Globus pallidus (tissue), 1 donor: ENCODE measurements at regions not wholly inside any gene's neighbourhood (a gene's known extent, or its start where the extent isn't known, plus 50 kb on each side); places are given as distances from the start of the nearest gene placed in this dataset.

Experiments used
- DNase-seq: peaks from one replicate; pipeline ENCODE4 v3.0.0-alpha.2; 2015; ENCODE audit warnings: low spot score

DNA sequence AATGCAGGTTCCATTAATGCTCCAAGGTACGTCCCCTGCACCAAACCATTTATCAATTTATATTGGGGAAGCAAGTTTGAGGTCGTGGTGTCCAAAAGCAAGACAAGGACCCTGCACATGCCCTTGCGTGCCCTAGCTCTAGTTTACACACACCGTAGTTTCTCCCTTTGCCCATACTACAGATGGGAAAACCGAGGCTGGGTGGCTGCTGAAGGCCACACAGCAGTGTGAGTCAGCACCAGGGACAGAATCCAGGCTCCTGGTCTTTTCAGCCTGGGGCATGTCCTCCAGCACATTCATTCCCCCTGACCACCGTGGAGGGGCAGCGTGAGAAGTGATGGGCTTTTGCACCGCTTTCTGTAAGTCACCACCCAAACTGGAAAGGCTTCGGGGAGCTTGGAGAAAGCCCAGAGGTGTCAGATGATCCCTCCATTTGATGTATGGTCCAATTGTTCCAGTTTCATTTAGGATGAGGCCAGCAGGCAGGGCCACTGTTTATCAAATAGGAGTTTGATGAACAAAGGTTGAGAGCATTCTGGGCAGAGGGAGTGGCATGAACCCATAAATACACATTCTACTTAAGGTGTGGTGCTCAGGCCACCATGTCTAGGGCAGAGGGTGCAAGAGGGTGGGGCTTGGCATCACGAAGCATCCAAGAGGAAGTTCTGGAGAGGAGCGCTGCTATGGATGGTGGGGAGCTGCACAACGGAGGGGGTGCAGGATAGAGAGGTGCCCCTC, 274.1 kb downstream of the HAUS1 start:
- no peak for DNase-seq

DNA sequence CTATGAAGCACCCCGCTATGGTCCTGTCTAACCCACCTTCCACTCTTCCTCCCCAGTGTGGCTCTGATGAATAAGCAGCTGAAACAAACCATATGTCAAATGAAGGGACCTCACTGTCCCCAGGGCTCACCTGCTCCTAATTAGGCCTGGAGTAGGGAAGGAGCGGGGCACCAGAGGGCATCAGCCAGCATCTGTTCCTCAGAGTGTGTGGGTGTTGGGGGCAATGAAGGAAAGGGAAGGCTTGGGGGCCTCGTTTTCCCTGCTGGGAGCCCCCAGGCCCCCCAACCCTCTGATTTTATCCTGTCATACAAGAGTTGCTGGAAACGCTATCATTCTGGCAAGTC, 274.7 kb downstream of the HAUS1 start:
- no peak for DNase-seq

DNA sequence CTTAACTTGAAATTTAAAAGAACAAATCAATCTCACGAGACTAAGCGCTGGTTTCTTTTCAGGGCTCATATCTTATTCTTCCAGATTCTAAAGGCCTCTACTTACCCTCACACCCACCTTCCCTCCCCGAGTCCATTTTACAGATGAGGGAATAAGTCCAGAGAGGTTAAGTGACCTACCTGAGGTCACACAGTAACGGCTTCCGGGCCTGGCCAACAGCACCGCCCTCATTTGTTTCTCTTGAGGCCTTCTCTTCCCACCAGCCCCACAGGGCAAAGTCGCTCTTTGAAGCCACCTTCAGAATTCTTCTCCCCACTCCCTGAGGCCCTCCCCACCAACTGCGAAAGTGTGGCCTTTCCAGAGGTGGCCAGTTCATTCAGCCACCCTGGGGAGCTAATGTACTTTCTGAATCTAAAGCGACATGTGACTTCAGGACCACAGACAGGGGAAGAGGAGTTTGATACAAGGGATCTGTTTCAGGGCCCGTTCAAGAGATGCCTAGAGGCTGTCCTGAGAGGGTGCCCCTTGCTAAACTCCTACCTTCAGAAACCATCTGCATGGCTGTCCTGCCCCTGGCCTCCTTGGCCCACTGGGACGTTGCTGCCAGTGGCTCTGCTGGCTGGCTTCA, 275.3 kb downstream of the HAUS1 start:
- DNase-seq, result no peak

DNA sequence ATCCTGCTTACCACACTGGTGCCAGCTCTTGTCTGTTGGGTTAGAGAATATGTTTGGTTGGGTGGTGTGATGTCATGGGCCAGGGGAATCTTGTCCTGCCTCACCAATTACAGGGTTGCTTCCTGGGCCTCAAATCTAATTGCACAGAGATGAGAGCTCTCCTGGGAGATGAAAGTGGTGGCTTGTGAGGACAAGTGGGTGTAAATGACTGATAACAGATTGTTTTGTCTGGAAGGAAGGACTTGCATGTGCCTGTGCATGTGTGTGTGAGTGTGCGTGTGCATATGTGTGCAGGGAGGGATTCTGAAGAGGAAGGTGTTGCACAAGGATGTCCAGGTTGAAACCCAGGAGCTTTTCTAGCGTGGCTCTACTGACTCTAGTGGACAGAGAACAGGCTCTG, 271.9 kb downstream of the LOXHD1 start:
- no peak for DNase-seq

DNA sequence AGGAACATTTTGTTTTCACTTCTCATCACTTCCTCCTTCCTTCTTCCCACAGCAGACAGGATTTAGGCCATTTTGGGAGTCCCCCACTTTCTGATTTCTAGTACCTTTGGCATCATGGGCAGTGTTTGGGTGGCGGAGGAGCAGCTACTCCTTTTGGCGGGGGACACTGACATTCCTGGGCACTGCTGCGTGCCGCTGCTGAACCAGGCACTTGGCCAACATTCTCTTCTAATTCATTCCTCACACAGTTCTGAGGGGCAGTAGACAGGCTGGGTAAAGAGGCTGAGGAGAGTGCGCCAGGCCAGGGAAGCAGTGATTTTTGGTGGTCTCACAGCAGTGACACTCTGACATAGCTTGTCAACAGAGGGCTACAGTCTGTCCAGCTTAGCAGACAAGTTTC, 270.2 kb downstream of the LOXHD1 start:
- DNase-seq, result no peak

DNA sequence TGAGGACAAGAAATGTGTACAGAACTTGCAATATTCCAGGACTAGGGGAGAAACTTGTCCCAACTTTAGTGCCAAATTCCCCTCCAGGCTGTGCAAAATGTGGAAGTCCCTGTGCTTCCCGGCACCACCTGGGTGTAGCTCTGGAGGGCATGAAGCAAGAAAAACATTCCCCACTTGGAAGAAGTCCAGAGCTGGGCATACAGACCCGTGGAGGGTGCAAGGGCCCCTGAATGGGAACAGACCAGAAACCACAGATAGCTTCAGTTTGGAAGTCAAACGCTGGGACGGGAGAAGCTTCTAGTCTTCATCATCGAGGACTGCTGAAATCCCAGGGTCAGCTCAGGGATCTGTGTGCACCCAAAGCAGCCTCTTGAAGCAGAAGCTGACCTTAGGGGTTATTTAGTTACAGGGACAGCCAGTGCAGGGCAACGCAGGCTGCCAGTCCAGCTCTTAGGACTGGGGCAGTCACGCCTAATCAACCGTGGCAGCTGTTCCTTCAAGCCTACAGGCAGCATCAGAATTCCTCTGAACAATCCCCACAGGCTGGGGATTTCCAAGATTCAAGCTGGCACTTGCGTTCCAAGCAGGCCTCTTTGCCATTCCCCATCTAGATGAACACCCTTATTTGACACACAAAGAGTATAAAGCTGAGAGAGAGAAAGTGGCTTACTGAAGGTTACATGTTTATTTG, 269.4 kb downstream of the LOXHD1 start:
- no peak for DNase-seq

DNA sequence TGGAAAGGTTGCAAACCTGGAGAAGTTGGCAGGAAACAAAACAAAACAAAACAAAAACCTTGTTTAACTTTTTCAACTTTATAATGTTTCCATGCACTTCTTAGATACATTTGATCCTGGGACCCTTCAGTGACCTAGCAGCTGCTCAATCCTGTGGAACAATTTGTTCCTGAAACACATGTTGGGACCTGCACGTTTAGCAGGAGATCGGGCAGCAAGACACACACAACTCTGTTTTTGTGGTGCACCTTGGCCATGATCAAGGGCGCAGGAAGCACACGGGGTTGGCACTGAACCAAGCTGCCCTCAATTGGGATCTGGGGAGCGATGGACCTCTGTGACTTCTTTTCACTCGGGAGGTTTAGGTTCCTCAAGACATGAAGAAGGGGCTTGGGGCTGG, 268.7 kb downstream of the LOXHD1 start:
- DNase-seq, result no peak

DNA sequence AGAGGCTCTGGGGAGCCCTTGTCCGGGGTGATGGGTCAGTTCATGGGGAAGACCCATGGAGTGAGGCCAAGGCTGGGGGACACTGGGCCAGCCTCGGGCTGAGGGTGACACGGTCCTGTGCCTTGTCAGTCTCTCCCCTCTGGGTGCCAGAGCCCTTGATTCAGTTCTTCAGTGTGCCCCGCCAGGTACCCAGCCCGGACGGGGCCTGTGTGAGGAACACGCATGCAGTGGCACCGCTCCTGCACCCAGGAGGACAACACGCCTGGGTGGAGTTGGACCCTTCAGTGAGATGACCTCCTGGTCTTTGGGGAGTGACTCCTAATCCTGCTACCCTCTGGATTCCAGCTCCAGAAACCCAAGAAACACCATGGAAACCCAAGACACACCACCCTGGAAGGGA, 264.4 kb downstream of the LOXHD1 start:
- no peak for DNase-seq

DNA sequence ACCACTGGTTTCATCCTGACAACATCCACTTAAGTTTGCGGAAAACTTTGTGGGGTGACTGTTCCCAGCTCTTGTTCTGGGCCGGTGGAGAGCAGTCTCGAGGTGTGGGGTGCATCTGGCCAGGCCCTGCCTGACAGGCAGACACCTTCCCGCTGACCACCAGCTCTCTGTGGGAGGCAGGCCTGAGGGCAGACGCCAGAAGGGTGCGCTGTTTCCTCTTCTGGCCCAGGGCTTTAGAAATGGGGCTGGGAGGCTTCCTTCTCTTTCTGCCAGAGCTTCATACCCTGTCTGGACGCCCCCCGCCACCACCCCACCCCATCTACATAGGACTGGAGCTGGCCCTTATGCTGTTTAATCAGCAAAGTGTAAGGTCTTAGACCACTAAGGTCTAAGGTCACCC, 263.8 kb downstream of the LOXHD1 start:
- DNase-seq, result no peak

DNA sequence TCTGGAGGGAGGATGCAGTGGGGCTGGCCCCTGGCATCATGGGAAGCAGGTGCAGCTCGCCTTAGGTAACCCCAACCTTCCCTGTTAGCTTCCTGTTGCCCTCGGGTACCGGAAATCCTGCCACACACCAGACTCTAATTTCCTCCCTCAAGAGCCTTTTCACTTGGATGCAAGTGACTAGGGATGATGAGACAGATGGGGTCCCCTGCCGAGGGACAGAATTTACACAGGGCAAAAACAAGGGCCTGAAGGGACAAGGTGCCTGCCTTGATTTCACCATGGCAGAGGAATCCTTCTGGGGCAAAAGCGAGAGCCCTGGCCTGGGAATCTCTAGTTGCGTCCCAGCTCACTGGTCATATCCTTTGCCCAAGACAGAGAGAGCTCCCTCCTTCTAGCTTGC, 263.1 kb downstream of the LOXHD1 start:
- DNase-seq, result no peak

DNA sequence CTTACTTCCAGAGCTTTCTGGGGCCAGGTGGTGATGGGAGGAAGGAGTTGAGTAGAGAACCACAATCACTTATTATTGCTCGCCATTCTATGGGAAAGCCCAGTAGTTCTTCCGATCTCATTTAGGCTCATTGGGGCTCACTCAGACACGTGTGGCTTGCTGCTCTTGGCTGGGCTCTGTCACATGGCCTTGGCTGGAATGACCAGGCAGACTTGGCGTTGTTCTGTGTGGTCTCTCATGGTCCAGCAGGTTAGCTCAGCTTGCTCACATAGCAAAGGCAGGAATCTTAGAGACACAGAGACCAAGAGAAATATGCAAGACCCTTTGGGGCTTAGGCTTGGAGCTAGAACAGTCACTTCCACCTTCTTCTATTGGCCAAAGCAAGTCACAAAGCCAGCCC, 261.2 kb downstream of the LOXHD1 start:
- DNase-seq, result no peak

DNA sequence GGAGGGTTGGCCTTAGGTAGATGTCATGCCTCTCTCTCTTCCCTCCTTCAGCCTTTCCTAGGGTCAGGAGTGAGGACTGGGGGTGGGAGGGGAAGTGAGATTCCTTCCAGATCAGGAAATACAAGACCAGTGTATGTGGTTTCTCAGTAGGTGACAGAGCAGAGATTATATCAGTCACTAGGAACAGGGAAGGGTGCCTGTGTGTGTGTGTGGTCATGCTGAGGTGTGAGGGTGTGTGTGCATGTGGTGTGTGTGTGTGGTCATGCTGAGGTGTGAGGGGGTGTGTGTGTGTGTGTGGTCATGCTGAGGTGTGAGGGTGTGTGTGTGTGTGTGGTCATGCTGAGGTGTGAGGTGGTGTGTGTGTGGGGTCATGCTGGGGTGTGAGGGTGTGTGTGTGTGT, 259.8 kb downstream of the LOXHD1 start:
- DNase-seq, result no peak

DNA sequence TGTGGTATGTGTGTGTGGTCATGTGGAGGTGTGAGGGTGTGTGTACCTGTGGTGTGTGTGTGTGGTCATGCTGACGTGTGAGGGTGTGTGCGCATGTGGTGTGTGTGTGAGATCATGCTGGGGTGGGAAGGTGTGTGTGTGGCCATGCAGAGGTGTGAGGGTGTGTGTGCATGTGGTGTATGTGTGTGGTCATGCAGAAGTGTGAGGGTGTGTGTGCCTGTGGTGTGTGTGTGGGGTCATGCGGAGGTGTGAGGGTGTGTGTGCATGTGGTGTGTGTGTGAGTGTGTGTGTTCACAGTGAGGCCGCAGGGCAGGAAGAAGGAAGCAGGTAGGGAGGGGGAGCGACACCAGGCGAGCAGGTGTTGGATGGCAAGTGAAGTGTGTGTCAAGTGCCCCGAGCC, 259.0 kb downstream of the LOXHD1 start:
- no peak for DNase-seq

DNA sequence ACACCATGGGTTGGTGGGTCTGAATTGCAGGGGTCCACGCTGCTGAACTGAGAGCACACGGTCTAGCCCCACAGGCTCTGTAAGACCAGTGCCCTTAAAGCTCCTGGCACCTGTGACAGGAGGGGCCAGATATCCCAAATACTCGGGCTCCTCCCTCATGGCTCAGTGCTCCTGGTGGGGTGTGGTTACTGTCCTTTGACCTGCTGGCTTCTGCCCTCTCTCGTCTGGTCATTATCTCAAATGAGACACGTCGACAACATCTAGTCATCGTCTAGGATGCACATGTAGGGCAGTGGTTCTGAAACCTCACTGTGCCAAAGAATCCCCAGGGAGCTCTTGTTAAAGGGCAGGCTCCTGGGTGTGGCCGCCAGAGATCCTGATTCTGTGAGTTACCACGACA, 258.4 kb downstream of the LOXHD1 start:
- DNase-seq, result no peak

DNA sequence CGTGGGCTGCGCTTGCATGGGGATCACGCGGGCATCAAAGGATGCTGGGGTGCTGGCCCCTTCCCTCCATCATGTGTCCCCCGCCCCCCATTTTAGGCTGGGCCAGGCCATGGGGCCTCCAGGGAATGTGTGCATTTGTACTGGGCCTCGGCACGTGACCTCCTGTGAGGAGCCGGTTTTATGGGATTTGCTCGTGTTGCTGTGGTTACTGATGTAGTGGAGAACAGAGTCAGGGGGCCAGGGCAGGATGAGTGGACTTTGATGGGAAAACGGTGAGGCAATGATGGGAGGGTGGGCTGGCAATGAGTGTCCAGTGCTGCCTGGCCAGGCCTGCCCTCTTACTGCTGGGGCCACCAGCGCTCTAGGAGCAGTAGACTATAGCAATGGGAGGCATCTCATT, 257.7 kb downstream of the LOXHD1 start:
- DNase-seq, result no peak

DNA sequence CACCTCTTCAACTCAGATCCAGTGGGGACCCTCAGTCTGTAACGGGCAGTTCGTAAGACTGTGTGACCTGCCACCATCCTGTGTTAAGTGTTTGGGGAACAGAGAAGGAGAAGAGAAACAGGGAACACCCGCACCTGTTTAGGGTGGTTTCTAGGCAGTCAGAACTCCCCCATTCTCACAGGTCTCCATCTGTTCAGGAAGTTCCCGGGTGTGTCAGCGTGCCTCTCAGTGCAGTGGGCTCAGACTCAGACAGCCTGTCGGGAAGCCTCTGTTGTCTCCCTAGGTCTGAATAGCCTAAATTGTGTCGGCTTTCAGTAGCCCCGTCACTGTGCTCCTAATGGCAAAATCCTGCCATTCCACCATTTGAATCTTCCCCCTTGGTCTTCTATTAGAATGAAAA, 256.6 kb downstream of the LOXHD1 start:
- no peak for DNase-seq

DNA sequence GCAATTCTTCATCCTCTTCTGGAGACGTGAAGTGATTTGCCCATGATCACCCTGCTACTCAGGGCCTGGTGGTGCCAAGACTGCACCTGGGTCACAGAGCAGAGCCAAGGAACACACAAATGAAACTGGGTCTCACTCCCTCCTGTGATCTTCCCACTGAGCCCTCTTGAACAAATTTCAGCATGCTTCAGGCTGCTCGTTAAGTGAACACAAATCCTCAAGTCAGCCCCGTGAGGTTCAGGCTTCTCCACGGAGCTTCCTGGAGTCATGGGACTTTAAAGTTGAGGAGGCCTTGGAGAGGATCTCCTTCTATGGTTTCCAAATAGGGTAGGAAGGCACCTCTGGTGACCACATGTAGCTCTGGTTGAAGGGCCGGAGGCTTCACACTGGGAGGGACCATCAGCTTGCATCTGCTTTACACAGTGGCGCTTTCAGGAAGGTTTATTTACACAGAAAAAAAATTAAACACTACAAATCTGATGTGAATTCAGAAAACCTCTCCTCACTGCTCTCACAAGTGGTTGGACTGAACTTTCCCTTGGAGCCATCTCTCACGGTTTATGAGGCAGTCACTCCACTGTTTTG, 255.4 kb downstream of the LOXHD1 start:
- no peak for DNase-seq

DNA sequence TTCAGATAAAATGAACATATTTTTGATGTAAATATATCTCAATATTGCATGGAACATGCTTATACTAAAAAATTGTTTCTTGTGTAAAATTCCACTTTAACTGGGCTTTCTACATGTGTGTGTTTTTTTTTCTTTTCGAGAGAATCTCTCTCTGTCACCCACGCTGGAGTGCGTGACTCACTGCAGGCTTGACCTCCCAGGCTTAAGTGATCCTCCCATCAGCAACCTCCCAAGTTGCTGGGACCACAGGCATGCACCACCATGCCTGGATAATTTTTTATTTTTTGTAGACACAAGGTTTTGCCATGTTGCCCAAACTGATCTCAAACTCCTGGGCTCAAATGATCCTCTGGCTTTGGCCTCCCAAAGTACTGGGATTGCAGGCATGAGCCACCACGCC, 254.6 kb downstream of the LOXHD1 start:
- DNase-seq, result no peak

DNA sequence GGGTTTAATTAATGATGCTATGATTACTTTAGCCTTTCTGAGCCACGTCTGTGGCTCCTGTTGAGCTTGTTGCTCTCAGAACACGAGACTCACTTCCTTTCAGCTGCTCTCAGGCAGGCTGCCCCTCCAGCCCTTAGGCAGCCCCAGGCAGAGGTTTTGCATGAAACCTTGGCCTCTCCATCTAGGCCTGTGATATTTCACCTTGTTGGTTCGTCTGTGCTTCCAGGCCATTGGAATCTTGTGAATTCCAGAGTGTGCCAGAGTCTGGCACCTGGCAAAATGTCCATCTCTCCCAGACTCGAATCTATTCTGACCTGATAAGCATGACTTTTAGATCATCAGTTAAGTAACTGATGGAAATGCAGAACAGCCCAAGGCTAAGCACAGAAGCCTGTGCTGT, 254.1 kb downstream of the LOXHD1 start:
- no peak for DNase-seq

DNA sequence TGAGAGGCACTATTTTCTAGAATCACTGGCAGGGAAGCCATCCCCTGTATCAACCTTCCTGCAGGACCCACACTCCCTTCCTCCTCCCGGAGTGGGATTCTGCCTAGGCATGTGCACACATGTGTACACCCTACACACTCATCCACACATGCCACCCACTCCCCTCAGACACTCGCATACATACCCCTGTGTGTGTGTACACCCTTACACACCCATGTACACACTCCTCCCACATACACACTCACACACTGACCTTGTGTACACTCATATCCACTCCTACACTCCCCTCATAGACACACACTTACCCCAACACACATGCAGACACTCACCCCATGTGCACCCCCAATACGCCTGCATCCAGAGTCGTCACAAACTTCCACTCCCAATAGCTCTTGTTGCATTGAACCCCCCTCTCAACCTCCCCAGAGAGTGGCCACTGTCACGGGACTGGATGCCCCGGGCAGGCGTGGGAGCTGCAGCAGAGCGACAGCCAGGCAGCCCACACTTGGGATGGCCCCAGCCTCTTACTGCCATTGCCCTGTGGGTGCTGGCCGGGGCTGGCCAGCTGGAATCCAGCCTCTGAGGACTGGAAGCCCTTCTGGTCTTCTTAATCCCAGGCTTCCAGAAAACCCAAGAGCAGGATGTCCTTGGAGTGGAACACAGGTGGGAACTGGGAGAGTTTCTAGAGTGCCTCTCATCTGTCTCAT, 251.0 kb downstream of the LOXHD1 start:
- DNase-seq, result no peak

DNA sequence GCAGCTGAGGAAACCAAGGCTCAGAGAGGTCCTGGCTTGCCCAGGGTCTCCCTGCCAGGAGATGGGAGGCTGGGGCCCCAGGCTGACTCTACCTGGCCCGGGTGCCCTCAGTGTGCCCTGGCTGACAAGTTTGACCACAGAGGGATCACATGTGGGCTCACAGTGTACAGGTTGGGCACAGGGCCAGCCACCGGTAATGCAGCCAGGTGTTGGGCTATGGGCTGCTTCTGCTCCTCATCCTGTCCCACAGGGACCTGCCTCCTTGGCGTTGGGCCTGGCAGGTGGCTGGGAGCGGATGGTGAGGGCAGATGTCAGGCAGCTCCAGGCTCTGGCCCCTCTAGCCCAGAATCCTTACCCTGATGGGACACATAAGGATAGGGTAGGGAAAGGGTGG, 250.5 kb downstream of the LOXHD1 start:
- DNase-seq, result no peak

DNA sequence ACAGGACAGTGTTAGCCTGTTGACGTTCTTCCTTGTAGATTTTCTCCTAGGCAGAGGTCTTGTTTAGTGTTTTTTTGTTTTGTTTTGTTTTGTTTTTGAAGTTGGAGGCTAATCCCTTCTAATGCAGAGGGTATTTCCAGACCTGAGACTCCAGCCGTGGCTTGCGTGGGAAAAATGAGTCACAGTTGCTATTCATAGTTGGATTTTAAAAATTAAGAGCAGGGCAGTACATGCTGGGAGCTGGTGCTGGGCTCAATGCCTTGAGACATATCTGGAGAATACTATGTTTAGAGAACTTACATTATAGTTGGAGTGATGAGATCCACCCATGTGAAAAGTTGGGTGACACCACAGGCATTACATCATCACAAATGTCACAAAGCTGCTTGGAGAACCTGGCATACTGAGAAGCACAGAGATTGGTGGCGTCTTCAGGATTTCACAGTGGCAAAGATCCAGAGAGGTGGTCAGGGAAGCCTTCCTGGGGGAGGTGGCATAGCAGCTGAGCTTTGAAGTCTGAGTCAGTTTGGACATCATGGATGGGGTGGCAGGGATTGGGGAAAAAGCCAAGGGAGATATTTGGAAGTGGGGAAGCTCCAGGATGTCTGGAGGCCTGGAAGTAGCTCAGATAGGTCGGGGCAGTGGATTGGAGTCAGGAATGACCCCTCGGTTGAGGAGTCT, 249.4 kb downstream of the LOXHD1 start:
- DNase-seq, result no peak
